ENCODE measurements at regions not wholly inside any gene's neighbourhood (a gene's known extent, or its start where the extent isn't known, plus 50 kb on each side); places are given as distances from the start of the nearest gene placed in this dataset.

- Mint-ChIP-seq H3K27ac (no peak overlapping the region), H3K9me3 (no peaks in the 10 kb centered on the region), H3K4me1 (peaks cover 26% of the 10 kb centered on the region), H3K27me3 (ENCODE audit: low read depth) (no peaks in the 10 kb centered on the region), H3K36me3 (no peaks in the 10 kb centered on the region), H3K4me3 (no peak overlapping the region)
- DNase-seq (ENCODE audit: low spot score in 2 of 2, unreplicated experiment in 2 of 2), result no peak
- TF ChIP-seq CTCF (IDR thresholded peaks at IDR 0.05; ENCODE audit: unreplicated experiment), result no peak
Observed at GRCh38 chr11:15501566-15501965, 386.8 kb downstream of the INSC start.

GRCh38 chr11:15505155-15505554 is 390.4 kb downstream of the INSC start:
- Mint-ChIP-seq H3K36me3 (no peaks in the 10 kb centered on the region), H3K4me3 (no peak overlapping the region), H3K27ac (no peak overlapping the region), H3K27me3 (ENCODE audit: low read depth) (no peaks in the 10 kb centered on the region), H3K4me1 (peaks cover 41% of the 10 kb centered on the region), H3K9me3 (no peaks in the 10 kb centered on the region)
- no peak for TF ChIP-seq CTCF (IDR thresholded peaks at IDR 0.05; ENCODE audit: unreplicated experiment)
- DNase-seq (ENCODE audit: low spot score in 2 of 2, unreplicated experiment in 2 of 2), result no peak

- DNase-seq (ENCODE audit: low spot score in 2 of 2, unreplicated experiment in 2 of 2), result peak; percentile 25 to 44
- no peaks in the 10 kb centered on the region for H3K36me3 Mint-ChIP-seq
- peaks cover 26% of the 10 kb centered on the region for H3K4me1 Mint-ChIP-seq
- H3K27me3 Mint-ChIP-seq (ENCODE audit: low read depth), result no peaks in the 10 kb centered on the region
- no peak for TF ChIP-seq CTCF (IDR thresholded peaks at IDR 0.05; ENCODE audit: unreplicated experiment)
- no peaks in the 10 kb centered on the region for H3K9me3 Mint-ChIP-seq
- H3K4me3 Mint-ChIP-seq, result peak overlapping the region; percentile 25
- H3K27ac Mint-ChIP-seq, result peak overlapping the region; percentile 94
Observed at GRCh38 chr11:15507592-15507991, 392.9 kb downstream of the INSC start.

GRCh38 chr11:15509082-15509481 is 394.4 kb downstream of the INSC start:
- no peak for DNase-seq (ENCODE audit: low spot score in 2 of 2, unreplicated experiment in 2 of 2)
- H3K27ac Mint-ChIP-seq, result peak overlapping the region; percentile 19
- no peaks in the 10 kb centered on the region for H3K27me3 Mint-ChIP-seq (ENCODE audit: low read depth)
- no peak overlapping the region for H3K4me3 Mint-ChIP-seq
- no peaks in the 10 kb centered on the region for H3K36me3 Mint-ChIP-seq
- H3K4me1 Mint-ChIP-seq, result peaks cover 17% of the 10 kb centered on the region
- TF ChIP-seq CTCF (IDR thresholded peaks at IDR 0.05; ENCODE audit: unreplicated experiment), result no peak
- H3K9me3 Mint-ChIP-seq, result no peaks in the 10 kb centered on the region

GRCh38 chr11:15519124-15519791 is 404.5 kb downstream of the INSC start:
- Mint-ChIP-seq H3K4me3 (no peak overlapping the region), H3K27me3 (ENCODE audit: low read depth) (peaks cover 2% of the 10 kb centered on the region), H3K4me1 (no peaks in the 10 kb centered on the region), H3K9me3 (peaks cover 43% of the 10 kb centered on the region), H3K27ac (no peak overlapping the region), H3K36me3 (peaks cover 5% of the 10 kb centered on the region)
- TF ChIP-seq CTCF (IDR thresholded peaks at IDR 0.05; ENCODE audit: unreplicated experiment), result no peak
- no peak for DNase-seq (ENCODE audit: low spot score in 2 of 2, unreplicated experiment in 2 of 2)

GRCh38 chr11:15519911-15520310 is 405.2 kb downstream of the INSC start:
- no peaks in the 10 kb centered on the region for H3K4me1 Mint-ChIP-seq
- H3K36me3 Mint-ChIP-seq, result peaks cover 4% of the 10 kb centered on the region
- H3K9me3 Mint-ChIP-seq, result peaks cover 41% of the 10 kb centered on the region
- no peak overlapping the region for H3K27ac Mint-ChIP-seq
- no peak overlapping the region for H3K4me3 Mint-ChIP-seq
- DNase-seq (ENCODE audit: low spot score in 2 of 2, unreplicated experiment in 2 of 2), result no peak
- no peak for TF ChIP-seq CTCF (IDR thresholded peaks at IDR 0.05; ENCODE audit: unreplicated experiment)
- H3K27me3 Mint-ChIP-seq (ENCODE audit: low read depth), result peaks cover 2% of the 10 kb centered on the region
